NT2/D1 (cell line): ENCODE measurements at regions not wholly inside any gene's neighbourhood (a gene's known extent, or its start where the extent isn't known, plus 50 kb on each side); places are given as distances from the start of the nearest gene placed in this dataset.

Experiments
- DNase-seq: peaks from one replicate; pipeline ENCODE4 v3.0.0-alpha.2; 2011; ENCODE audit warnings: low read depth, low spot score
- H3K27me3 ChIP-seq: 2 replicates; pipeline ENCODE4 v1.6.0; 2011; ENCODE audit warnings: mild to moderate bottlenecking; ENCODE audit not compliant: insufficient read length, insufficient read depth
- H3K36me3 ChIP-seq: 2 replicates; pipeline ENCODE4 v1.6.1; 2011; ENCODE audit warnings: mild to moderate bottlenecking, low read length, mixed read lengths; ENCODE audit not compliant: insufficient read depth, insufficient read length
- H3K4me1 ChIP-seq: 2 replicates; pipeline ENCODE4 v1.5.1; 2011; ENCODE audit not compliant: insufficient read depth, insufficient read length
- H3K4me3 ChIP-seq: 2 replicates; pipeline ENCODE4 v1.5.1; 2011; ENCODE audit warnings: low read depth; ENCODE audit not compliant: insufficient read length
- H3K9ac ChIP-seq: 2 replicates; pipeline ENCODE4 v1.6.0; 2011; ENCODE audit warnings: low read depth; ENCODE audit not compliant: insufficient read length
- H3K9me3 ChIP-seq: 2 replicates; pipeline ENCODE4 v1.5.1; 2011; ENCODE audit warnings: mild to moderate bottlenecking, low read length; ENCODE audit not compliant: insufficient read depth
- SUZ12 ChIP-seq: IDR thresholded peaks from 2 replicates; pipeline ENCODE4 v1.6.1; 2011; ENCODE audit not compliant: insufficient read length, insufficient read depth; ENCODE audit errors: extremely low read depth
- YY1 ChIP-seq: IDR thresholded peaks from 2 replicates; pipeline ENCODE4 v1.6.1; 2011; ENCODE audit not compliant: insufficient read length, insufficient read depth
- ZNF274 ChIP-seq: IDR thresholded peaks from 2 replicates; pipeline ENCODE4 v1.6.1; 2011; ENCODE audit warnings: mild to moderate bottlenecking, low read depth, low read length

DNA sequence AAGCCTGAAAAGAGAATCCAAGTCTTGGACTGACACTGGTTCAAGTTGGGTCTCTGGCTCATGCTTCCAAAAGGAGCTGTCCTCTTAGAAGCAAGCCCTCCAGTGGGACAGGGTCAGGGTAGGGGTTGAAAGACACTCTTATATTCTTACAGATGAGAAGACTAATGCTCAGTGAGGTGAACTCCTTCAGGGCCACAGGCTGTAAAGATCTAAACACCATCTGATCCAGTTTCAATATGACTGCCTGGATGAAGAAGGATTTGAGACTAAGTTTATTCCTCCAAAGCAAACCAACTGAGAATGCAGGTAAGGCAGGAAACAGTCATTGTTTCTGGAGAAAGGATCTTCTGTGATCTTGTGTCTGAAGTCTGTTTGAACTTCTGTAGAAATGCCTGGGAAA lies 99.0 kb upstream of the TAB2 start:
- DNase-seq = no peak
- H3K27me3 ChIP-seq = no peaks in the 10 kb centered on the region
- H3K9me3 ChIP-seq = 0 out of 2 replicates have a peak, but pooled peaks cover 6% of the 10 kb centered on the region
- H3K4me1 ChIP-seq = peaks cover 2% of the 10 kb centered on the region
- no peak overlapping the region for H3K9ac ChIP-seq
- no peak overlapping the region for H3K4me3 ChIP-seq
- TF ChIP-seq ZNF274 = no peak
- TF ChIP-seq YY1 = no peak
- TF ChIP-seq SUZ12 = no peak
- H3K36me3 ChIP-seq = no peaks in the 10 kb centered on the region

DNA sequence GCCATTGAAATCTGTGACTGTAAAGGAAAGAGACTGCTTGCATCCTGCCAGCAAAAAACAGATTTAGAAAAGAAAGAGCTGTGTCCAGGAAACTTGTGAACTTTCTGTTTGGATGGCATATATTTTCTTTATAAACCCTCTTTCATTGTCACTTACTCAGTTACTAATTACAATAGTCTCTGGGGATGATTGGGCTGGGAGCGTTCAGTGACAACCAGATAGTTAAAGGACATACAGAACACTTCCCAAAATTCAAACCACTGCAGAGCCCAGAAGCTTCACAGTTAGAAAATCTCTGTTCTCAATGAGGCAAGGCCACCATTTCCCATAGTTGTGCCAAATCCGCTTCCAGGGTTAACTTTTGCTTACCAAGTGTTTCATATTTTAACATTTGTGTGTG lies 98.6 kb upstream of the TAB2 start:
- Histone ChIP-seq H3K9ac (no peak overlapping the region), H3K27me3 (no peaks in the 10 kb centered on the region), H3K4me3 (no peak overlapping the region), H3K36me3 (no peaks in the 10 kb centered on the region), H3K9me3 (0 out of 2 replicates have a peak, but pooled peaks cover 6% of the 10 kb centered on the region), H3K4me1 (peaks cover 2% of the 10 kb centered on the region)
- TF ChIP-seq ZNF274 (no peak), YY1 (no peak), SUZ12 (no peak)
- no peak for DNase-seq

DNA sequence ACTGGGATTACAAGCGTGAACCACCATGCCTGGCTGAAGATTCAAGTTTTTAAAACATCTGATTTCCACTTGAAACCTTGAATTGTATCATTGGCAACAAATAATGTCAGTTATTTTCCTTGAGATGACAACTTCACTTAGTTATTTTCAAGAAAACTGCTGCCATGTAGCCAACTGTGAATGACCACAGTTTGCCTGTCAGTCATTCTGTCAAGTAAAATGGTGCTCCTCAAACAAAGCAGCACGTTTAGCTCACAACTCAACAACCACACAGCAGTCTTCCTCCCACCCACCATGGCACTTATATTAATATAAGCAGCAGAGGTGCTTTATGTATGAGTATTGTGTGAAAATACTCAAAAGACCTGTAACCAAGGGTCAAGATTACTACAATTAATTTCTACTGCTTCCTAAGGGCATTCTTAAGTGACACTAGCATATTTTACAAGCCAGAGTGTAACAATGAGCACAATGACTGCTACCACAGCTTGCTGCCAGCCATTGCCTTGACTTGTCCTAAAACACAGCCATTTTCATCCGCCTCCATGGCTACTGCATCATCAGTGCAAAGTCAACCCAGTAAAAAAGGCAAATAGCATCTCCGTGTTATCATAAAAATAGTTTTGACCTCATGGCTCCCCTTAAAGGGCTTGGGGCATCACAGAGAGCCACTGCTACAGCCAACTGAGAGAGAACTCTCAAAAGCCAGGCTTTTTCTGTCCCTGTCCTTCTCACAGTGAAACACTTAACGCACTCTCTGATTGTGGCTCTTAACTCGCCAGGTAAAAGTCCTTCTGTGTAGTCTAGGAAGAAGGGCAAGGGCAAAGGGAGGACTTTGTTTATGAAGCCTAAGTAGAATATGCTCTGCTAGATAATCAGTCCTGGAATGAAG lies 96.4 kb upstream of the TAB2 start:
- Histone ChIP-seq H3K4me1 (peaks cover 2% of the 10 kb centered on the region), H3K9me3 (0 out of 2 replicates have a peak, but pooled peaks cover 6% of the 10 kb centered on the region), H3K9ac (no peak overlapping the region), H3K27me3 (no peaks in the 10 kb centered on the region), H3K36me3 (no peaks in the 10 kb centered on the region), H3K4me3 (no peak overlapping the region)
- TF ChIP-seq YY1 = no peak
- TF ChIP-seq ZNF274 = no peak
- no peak for TF ChIP-seq SUZ12
- DNase-seq = no peak

DNA sequence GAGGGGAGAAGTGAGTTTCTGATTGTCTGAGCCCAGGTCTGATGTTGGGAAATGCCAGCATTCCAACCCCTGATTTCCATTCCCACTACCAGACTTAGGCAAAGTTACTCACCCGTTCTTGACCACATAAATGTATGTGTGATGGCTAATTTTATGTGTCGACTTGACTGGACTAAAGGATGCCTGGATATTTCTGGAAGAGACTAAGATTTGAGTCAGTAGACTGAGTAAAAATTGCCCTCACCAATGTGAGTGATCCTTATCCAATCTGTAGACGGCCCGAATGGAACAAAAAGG lies 95.8 kb upstream of the TAB2 start:
- Histone ChIP-seq H3K36me3 (no peaks in the 10 kb centered on the region), H3K27me3 (no peaks in the 10 kb centered on the region), H3K4me3 (no peak overlapping the region), H3K4me1 (peaks cover 1% of the 10 kb centered on the region), H3K9me3 (0 out of 2 replicates have a peak, but pooled peaks cover 6% of the 10 kb centered on the region), H3K9ac (no peak overlapping the region)
- no peak for TF ChIP-seq YY1
- no peak for TF ChIP-seq ZNF274
- TF ChIP-seq SUZ12 = no peak
- DNase-seq = no peak

DNA sequence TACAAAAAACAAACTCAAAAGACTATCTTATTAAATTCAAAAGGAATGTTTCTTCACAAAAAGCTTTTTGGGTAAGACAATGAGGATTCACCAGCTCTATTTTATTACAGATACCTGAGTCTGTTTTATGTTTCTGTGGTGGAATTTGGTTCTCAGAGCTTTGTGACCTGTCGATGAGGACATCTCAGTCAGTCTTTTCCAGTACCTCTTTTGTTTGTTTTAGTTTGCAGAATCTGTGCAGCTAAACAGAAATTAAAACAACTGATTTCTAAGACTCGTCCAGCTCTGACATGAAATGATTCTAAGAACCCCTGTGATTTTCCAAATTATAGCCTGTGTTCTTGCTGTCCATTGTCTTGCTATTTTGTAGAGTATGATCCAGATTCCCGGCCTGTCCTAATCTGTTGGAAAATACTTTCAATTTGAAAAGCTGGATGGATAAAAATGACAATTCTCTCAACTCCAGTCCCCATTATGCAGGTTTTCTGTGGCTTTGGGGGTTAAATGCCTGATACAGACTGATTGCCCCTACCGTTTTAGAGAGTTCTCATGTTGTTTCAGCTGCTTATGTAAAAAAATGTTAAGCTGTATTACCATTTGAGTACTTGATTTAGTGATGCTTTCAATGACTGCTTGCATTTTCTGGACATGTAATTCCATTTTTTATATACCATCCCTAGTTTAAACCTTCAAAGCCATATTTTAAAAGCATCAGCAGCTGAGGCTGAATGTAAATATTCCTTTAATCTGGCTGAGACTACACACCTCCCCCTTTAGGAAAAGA lies 94.2 kb upstream of the TAB2 start:
- Histone ChIP-seq H3K27me3 (no peaks in the 10 kb centered on the region), H3K4me1 (no peaks in the 10 kb centered on the region), H3K4me3 (no peak overlapping the region), H3K36me3 (no peaks in the 10 kb centered on the region), H3K9ac (no peak overlapping the region), H3K9me3 (no peaks in the 10 kb centered on the region)
- no peak for TF ChIP-seq YY1
- no peak for TF ChIP-seq SUZ12
- TF ChIP-seq ZNF274 = no peak
- DNase-seq = no peak

DNA sequence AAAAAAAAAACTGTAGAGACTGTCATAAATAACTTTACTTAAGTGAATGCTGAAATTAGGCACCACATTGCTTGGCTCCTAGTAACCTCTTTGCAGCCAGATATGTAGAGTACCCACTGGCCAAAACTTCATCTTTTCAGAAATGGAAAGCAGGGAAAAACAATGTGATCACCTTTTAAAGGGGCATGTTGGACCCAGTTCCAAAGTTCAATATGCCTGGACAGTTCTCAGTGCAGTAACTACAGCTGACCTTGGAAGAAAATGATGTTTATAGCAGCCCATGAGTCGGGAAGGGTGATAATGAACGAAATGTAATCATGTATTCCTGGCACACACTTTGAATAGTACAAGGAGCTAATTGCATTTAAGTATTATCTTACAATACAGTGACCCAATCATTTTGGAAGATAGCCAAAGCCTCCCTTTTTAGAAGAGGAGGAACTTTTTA lies 93.6 kb upstream of the TAB2 start:
- no peak overlapping the region for H3K9ac ChIP-seq
- no peak for TF ChIP-seq SUZ12
- TF ChIP-seq ZNF274 = no peak
- no peak for TF ChIP-seq YY1
- no peak overlapping the region for H3K4me3 ChIP-seq
- no peaks in the 10 kb centered on the region for H3K36me3 ChIP-seq
- no peak for DNase-seq
- no peaks in the 10 kb centered on the region for H3K9me3 ChIP-seq
- no peaks in the 10 kb centered on the region for H3K4me1 ChIP-seq
- no peaks in the 10 kb centered on the region for H3K27me3 ChIP-seq

- Histone ChIP-seq H3K9me3 (no peaks in the 10 kb centered on the region), H3K4me1 (no peaks in the 10 kb centered on the region), H3K9ac (no peak overlapping the region), H3K27me3 (no peaks in the 10 kb centered on the region), H3K36me3 (no peaks in the 10 kb centered on the region), H3K4me3 (no peak overlapping the region)
- no peak for DNase-seq
- no peak for TF ChIP-seq YY1
- no peak for TF ChIP-seq ZNF274
- no peak for TF ChIP-seq SUZ12
These were observed 93.1 kb upstream of the TAB2 start for GRCh38 chr6:149224399-149224798.
